Tibial artery (tissue), 4 donors: ENCODE measurements at regions not wholly inside any gene's neighbourhood (a gene's known extent, or its start where the extent isn't known, plus 50 kb on each side); places are given as distances from the start of the nearest gene placed in this dataset.

Experiments used
- DNase-seq, 2 donors: peaks; one replicate each; pipeline ENCODE4 v3.0.0-alpha.2; 2019
- H3K27ac ChIP-seq, 2 donors: fragments of 200-600 bp; sonication (generic) in 1 of 2; 1 replicate in 1 of 2; 2 replicates in 1 of 2; pipeline ENCODE4 v1.5.1; 2018 to 2019; ENCODE audit warnings: mild to moderate bottlenecking in 1 of 2
- H3K27me3 ChIP-seq, 2 donors: fragments of 200-600 bp; sonication (generic) in 1 of 2; one replicate each; pipeline versions ENCODE4 v1.5.1 to v1.6.0; 2016 to 2019
- H3K36me3 ChIP-seq, 3 donors: fragments of 200-600 bp; sonication (generic) in 2 of 3; one replicate each; pipeline ENCODE4 v1.5.1; 2016 to 2019; ENCODE audit warnings: mild to moderate bottlenecking in 2 of 3
- H3K4me1 ChIP-seq, 4 donors: fragments of 200-600 bp; sonication (generic) in 2 of 4; 1 replicate in 3 of 4; 2 replicates in 1 of 4; pipeline ENCODE4 v1.5.1; 2016 to 2019
- H3K4me3 ChIP-seq, 2 donors: fragments of 200-600 bp; sonication (generic) in 1 of 2; 1 replicate in 1 of 2; 2 replicates in 1 of 2; pipeline ENCODE4 v1.5.1; 2018 to 2019; ENCODE audit warnings: mild to moderate bottlenecking in 2 of 2
- H3K9me3 ChIP-seq, 3 donors: fragments of 200-600 bp; sonication (generic) in 1 of 3; one replicate each; pipeline ENCODE4 v1.5.1; 2016 to 2019
- intact Hi-C: fragments of 100-400 bp; cut with DNase I; formaldehyde crosslinking; loops from one replicate; pipeline ENCODE4 v1.15.0; 2023; ENCODE audit warnings: low total_unique reads
- TF ChIP-seq, protein P1 (sequence below), 2 experiments: fragments of 200-600 bp in 1 of 2; fragments of 450-650 bp in 1 of 2; IDR thresholded peaks; one replicate each; pipeline ENCODE4 v1.5.1; 2017 to 2019; ENCODE audit warnings: antibody characterized with exemption in 2 of 2, mild to moderate bottlenecking in 1 of 2, moderate library complexity in 1 of 2

- intact Hi-C loops: no loop called here
- Histone ChIP-seq H3K9me3 (no peaks in the 10 kb centered on the region), H3K4me1 (no peaks in the 10 kb centered on the region), H3K4me3 (no peak overlapping the region), H3K27me3 (no peaks in the 10 kb centered on the region), H3K27ac (no peak overlapping the region), H3K36me3 (no peaks in the 10 kb centered on the region)
- TF ChIP-seq, protein P1, sequence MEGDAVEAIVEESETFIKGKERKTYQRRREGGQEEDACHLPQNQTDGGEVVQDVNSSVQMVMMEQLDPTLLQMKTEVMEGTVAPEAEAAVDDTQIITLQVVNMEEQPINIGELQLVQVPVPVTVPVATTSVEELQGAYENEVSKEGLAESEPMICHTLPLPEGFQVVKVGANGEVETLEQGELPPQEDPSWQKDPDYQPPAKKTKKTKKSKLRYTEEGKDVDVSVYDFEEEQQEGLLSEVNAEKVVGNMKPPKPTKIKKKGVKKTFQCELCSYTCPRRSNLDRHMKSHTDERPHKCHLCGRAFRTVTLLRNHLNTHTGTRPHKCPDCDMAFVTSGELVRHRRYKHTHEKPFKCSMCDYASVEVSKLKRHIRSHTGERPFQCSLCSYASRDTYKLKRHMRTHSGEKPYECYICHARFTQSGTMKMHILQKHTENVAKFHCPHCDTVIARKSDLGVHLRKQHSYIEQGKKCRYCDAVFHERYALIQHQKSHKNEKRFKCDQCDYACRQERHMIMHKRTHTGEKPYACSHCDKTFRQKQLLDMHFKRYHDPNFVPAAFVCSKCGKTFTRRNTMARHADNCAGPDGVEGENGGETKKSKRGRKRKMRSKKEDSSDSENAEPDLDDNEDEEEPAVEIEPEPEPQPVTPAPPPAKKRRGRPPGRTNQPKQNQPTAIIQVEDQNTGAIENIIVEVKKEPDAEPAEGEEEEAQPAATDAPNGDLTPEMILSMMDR (IDR thresholded peaks at IDR 0.05): no peak
- DNase-seq: no peak
These were observed 144.8 kb upstream of the ZNF804B start for GRCh38 chr7:88614736-88615135.

DNA sequence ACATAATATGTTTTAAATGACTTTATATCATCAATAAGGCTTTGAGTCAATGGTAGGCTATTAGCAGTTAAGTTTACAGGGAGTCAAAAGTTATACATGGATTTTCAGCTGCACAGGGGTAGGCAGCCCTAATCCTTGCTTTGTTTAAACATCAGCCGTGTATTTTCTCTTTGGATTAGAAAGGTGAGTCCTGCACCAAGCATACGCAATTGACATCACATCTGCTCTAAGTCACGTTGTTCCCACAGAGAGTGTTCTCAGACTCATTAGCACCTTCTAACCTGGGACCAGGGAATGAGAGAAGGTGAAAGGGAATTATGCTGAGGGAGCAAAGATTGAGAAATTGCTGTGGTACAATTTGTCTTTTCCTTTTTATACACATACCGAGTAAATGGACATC, 148.6 kb upstream of the ZNF804B start:
- intact Hi-C loops: no loop called here
- no peaks in the 10 kb centered on the region for H3K9me3 ChIP-seq

GRCh38 chr7:88600695-88601094, 158.8 kb upstream of the ZNF804B start:
- no peak for DNase-seq
- Histone ChIP-seq H3K36me3 (no peaks in the 10 kb centered on the region), H3K27ac (no peak overlapping the region), H3K9me3 (no peaks in the 10 kb centered on the region), H3K4me1 (no peaks in the 10 kb centered on the region), H3K4me3 (no peak overlapping the region), H3K27me3 (no peaks in the 10 kb centered on the region)
- intact Hi-C loops: loop anchor here (5.0 kb wide), 1 partner anchor 1968 kb away; no protein-coding TSS in a partner anchor
- TF ChIP-seq, protein P1 (IDR thresholded peaks at IDR 0.05): no peak

More for the DNA sequence above, 148.6 kb upstream of the ZNF804B start:
- Histone ChIP-seq H3K36me3 (no peaks in the 10 kb centered on the region), H3K4me1 (no peaks in the 10 kb centered on the region), H3K4me3 (no peak overlapping the region), H3K27ac (no peak overlapping the region), H3K27me3 (no peaks in the 10 kb centered on the region)
- TF ChIP-seq, protein P1 (IDR thresholded peaks at IDR 0.05): no peak
- no peak for DNase-seq

GRCh38 chr7:88599528-88599927, 160.0 kb upstream of the ZNF804B start:
- no peaks in the 10 kb centered on the region for H3K4me1 ChIP-seq
- TF ChIP-seq, protein P1 (IDR thresholded peaks at IDR 0.05): no peak
- DNase-seq: no peak
- intact Hi-C loops: no loop called here
- H3K36me3 ChIP-seq: no peaks in the 10 kb centered on the region
- no peaks in the 10 kb centered on the region for H3K9me3 ChIP-seq
- no peak overlapping the region for H3K27ac ChIP-seq
- no peaks in the 10 kb centered on the region for H3K27me3 ChIP-seq
- no peak overlapping the region for H3K4me3 ChIP-seq

DNA sequence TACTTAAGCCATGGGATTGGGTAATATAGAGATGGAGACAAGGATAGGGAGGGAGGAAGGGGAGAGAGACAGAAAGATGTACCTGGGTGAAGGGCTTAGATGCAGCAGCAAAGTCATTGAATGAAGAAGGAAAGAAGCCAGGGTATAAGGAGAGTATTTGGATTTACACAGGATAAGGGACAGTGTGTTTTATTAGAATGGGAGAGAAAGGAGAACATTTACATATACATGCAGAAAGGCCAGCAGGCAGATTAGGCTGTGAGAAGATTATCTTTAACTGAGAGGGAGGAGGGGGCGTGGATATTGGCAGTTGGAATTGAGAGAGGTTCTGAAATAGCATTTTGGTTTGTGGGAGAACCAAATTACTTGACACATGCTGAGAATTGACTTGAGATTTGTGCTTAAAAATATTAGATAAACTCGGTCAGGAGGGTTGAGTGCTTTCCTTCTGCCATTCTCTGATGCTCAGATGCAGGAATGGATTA, 161.5 kb upstream of the ZNF804B start:
- no peaks in the 10 kb centered on the region for H3K9me3 ChIP-seq
- intact Hi-C loops: no loop called here
- no peaks in the 10 kb centered on the region for H3K36me3 ChIP-seq
- H3K27me3 ChIP-seq: no peaks in the 10 kb centered on the region
- H3K4me3 ChIP-seq: no peak overlapping the region
- no peaks in the 10 kb centered on the region for H3K4me1 ChIP-seq
- TF ChIP-seq, protein P1 (IDR thresholded peaks at IDR 0.05): no peak
- no peak for DNase-seq
- H3K27ac ChIP-seq: no peak overlapping the region

- Histone ChIP-seq H3K27me3 (no peaks in the 10 kb centered on the region), H3K4me1 (no peaks in the 10 kb centered on the region), H3K27ac (no peak overlapping the region), H3K36me3 (no peaks in the 10 kb centered on the region), H3K9me3 (no peaks in the 10 kb centered on the region), H3K4me3 (no peak overlapping the region)
- TF ChIP-seq, protein P1 (IDR thresholded peaks at IDR 0.05): no peak
- no peak for DNase-seq
- intact Hi-C loops: no loop called here
These were observed 168.5 kb upstream of the ZNF804B start for GRCh38 chr7:88590963-88591362.
